ENCODE measurements at regions not wholly inside any gene's neighbourhood (a gene's known extent, or its start where the extent isn't known, plus 50 kb on each side); places are given as distances from the start of the nearest gene placed in this dataset.

DNA sequence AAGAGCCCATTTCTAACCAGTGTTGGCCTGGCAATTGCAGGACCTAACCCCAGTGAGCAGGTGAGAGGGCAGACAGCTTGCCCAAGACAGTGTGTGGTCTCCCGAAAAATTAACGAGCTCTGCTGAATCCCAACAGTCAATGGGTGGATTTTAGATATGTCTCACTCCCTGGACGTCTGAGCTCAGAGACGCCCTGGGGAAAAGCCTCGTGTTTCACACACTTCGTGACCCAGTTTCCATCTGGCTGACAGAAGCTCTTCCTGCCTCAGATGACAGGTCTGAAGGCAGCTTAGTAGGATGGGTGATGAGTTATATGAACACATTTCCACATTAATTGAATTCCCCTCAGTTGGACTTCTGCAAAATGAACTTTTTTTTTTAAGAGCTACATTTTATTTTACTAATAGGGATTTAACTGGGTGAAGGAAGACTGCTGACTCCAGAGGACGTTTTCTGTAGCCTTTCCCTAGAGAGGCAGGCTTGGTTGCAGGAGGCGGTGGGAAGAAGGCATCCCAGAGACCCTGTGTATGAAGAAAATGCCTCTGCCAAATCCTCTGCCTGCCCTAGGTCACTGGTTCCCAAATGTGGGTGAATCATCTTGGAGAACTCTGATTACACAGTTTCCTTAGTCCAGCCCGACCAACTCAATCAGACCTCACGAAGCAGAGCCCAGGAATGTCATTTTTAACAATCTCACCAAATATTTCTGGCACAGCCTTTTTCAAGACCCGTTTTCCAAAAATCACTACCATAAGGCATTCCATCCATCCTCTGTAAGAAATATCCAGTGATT lies 71.7 kb upstream of the LY86 start:
- no peak for TF ChIP-seq EZH2phosphoT487 (IDR thresholded peaks at IDR 0.05; ENCODE audit: low read depth)
- TF ChIP-seq, protein P1, sequence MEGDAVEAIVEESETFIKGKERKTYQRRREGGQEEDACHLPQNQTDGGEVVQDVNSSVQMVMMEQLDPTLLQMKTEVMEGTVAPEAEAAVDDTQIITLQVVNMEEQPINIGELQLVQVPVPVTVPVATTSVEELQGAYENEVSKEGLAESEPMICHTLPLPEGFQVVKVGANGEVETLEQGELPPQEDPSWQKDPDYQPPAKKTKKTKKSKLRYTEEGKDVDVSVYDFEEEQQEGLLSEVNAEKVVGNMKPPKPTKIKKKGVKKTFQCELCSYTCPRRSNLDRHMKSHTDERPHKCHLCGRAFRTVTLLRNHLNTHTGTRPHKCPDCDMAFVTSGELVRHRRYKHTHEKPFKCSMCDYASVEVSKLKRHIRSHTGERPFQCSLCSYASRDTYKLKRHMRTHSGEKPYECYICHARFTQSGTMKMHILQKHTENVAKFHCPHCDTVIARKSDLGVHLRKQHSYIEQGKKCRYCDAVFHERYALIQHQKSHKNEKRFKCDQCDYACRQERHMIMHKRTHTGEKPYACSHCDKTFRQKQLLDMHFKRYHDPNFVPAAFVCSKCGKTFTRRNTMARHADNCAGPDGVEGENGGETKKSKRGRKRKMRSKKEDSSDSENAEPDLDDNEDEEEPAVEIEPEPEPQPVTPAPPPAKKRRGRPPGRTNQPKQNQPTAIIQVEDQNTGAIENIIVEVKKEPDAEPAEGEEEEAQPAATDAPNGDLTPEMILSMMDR (IDR thresholded peaks at IDR 0.05; ENCODE audit: low read depth, low read length), result no peak
